ENCODE measurements at regions not wholly inside any gene's neighbourhood (a gene's known extent, or its start where the extent isn't known, plus 50 kb on each side); places are given as distances from the start of the nearest gene placed in this dataset.

- ATAC-seq (no peak), DNase-seq (ENCODE audit: low spot score) (no peak)
- Histone ChIP-seq H3K9me2 (ENCODE audit: insufficient read depth) (no peaks in the 10 kb centered on the region), H3K27me3 (ENCODE audit: insufficient read depth) (no peaks in the 10 kb centered on the region), H3K79me2 (replicated peaks; ENCODE audit: insufficient read depth) (no peaks in the 10 kb centered on the region), H3K4me1 (ENCODE audit: insufficient read depth) (no peaks in the 10 kb centered on the region), H3K36me3 (ENCODE audit: insufficient read depth) (no peaks in the 10 kb centered on the region), H3F3A (replicated peaks; ENCODE audit: low read depth) (no peaks in the 10 kb centered on the region), H4K20me1 (replicated peaks; ENCODE audit: insufficient read depth) (no peaks in the 10 kb centered on the region), H3K4me3 (no peak overlapping the region), H2AFZ (no peak overlapping the region), H3K27ac (ENCODE audit: low read depth) (no peak overlapping the region), H3K4me2 (no peak overlapping the region)
- H3K9me3 Mint-ChIP-seq, result no peaks in the 10 kb centered on the region; the same call in 2 of the 3 replicates
- H3K27me3 Mint-ChIP-seq (ENCODE audit: insufficient read depth, low read depth, poor library complexity), result peaks cover 3% of the 10 kb centered on the region
- H3K27ac Mint-ChIP-seq, result no peak overlapping the region
- H3K4me3 Mint-ChIP-seq, result no peak overlapping the region
- no peaks in the 10 kb centered on the region for H3K4me1 Mint-ChIP-seq
- no peaks in the 10 kb centered on the region for H3K36me3 Mint-ChIP-seq (ENCODE audit: low read depth)
- TF ChIP-seq CTCF (conservative IDR thresholded peaks at IDR 0.05; ENCODE audit: low read depth in 2 of 2) (no peak), ZNF331 (CRISPR knock-in tag; IDR thresholded peaks at IDR 0.05; ENCODE audit: low read depth) (no peak), EZH2phosphoT487 (IDR thresholded peaks at IDR 0.05; ENCODE audit: unreplicated experiment) (no peak), ZNF114 (CRISPR knock-in tag; IDR thresholded peaks at IDR 0.05) (no peak), JUNB (IDR thresholded peaks at IDR 0.05; ENCODE audit: unreplicated experiment) (no peak), EZH2 (IDR thresholded peaks at IDR 0.05; ENCODE audit: low read depth, unreplicated experiment) (no peak), CREB1 (CRISPR knock-in tag; IDR thresholded peaks at IDR 0.05; ENCODE audit: low read depth) (no peak), NANOG (IDR thresholded peaks at IDR 0.05; ENCODE audit: borderline replicate concordance) (no peak), STAT1 (IDR thresholded peaks at IDR 0.05; ENCODE audit: unreplicated experiment) (no peak), POLR2AphosphoS5 (IDR thresholded peaks at IDR 0.05; ENCODE audit: low read depth) (no peak)
- TF ChIP-seq, protein P1, sequence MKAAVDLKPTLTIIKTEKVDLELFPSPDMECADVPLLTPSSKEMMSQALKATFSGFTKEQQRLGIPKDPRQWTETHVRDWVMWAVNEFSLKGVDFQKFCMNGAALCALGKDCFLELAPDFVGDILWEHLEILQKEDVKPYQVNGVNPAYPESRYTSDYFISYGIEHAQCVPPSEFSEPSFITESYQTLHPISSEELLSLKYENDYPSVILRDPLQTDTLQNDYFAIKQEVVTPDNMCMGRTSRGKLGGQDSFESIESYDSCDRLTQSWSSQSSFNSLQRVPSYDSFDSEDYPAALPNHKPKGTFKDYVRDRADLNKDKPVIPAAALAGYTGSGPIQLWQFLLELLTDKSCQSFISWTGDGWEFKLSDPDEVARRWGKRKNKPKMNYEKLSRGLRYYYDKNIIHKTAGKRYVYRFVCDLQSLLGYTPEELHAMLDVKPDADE (IDR thresholded peaks at IDR 0.05), result no peak
- TF ChIP-seq, protein P2, sequence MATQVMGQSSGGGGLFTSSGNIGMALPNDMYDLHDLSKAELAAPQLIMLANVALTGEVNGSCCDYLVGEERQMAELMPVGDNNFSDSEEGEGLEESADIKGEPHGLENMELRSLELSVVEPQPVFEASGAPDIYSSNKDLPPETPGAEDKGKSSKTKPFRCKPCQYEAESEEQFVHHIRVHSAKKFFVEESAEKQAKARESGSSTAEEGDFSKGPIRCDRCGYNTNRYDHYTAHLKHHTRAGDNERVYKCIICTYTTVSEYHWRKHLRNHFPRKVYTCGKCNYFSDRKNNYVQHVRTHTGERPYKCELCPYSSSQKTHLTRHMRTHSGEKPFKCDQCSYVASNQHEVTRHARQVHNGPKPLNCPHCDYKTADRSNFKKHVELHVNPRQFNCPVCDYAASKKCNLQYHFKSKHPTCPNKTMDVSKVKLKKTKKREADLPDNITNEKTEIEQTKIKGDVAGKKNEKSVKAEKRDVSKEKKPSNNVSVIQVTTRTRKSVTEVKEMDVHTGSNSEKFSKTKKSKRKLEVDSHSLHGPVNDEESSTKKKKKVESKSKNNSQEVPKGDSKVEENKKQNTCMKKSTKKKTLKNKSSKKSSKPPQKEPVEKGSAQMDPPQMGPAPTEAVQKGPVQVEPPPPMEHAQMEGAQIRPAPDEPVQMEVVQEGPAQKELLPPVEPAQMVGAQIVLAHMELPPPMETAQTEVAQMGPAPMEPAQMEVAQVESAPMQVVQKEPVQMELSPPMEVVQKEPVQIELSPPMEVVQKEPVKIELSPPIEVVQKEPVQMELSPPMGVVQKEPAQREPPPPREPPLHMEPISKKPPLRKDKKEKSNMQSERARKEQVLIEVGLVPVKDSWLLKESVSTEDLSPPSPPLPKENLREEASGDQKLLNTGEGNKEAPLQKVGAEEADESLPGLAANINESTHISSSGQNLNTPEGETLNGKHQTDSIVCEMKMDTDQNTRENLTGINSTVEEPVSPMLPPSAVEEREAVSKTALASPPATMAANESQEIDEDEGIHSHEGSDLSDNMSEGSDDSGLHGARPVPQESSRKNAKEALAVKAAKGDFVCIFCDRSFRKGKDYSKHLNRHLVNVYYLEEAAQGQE (IDR thresholded peaks at IDR 0.05; ENCODE audit: unreplicated experiment), result no peak
- TF ChIP-seq, protein P3, sequence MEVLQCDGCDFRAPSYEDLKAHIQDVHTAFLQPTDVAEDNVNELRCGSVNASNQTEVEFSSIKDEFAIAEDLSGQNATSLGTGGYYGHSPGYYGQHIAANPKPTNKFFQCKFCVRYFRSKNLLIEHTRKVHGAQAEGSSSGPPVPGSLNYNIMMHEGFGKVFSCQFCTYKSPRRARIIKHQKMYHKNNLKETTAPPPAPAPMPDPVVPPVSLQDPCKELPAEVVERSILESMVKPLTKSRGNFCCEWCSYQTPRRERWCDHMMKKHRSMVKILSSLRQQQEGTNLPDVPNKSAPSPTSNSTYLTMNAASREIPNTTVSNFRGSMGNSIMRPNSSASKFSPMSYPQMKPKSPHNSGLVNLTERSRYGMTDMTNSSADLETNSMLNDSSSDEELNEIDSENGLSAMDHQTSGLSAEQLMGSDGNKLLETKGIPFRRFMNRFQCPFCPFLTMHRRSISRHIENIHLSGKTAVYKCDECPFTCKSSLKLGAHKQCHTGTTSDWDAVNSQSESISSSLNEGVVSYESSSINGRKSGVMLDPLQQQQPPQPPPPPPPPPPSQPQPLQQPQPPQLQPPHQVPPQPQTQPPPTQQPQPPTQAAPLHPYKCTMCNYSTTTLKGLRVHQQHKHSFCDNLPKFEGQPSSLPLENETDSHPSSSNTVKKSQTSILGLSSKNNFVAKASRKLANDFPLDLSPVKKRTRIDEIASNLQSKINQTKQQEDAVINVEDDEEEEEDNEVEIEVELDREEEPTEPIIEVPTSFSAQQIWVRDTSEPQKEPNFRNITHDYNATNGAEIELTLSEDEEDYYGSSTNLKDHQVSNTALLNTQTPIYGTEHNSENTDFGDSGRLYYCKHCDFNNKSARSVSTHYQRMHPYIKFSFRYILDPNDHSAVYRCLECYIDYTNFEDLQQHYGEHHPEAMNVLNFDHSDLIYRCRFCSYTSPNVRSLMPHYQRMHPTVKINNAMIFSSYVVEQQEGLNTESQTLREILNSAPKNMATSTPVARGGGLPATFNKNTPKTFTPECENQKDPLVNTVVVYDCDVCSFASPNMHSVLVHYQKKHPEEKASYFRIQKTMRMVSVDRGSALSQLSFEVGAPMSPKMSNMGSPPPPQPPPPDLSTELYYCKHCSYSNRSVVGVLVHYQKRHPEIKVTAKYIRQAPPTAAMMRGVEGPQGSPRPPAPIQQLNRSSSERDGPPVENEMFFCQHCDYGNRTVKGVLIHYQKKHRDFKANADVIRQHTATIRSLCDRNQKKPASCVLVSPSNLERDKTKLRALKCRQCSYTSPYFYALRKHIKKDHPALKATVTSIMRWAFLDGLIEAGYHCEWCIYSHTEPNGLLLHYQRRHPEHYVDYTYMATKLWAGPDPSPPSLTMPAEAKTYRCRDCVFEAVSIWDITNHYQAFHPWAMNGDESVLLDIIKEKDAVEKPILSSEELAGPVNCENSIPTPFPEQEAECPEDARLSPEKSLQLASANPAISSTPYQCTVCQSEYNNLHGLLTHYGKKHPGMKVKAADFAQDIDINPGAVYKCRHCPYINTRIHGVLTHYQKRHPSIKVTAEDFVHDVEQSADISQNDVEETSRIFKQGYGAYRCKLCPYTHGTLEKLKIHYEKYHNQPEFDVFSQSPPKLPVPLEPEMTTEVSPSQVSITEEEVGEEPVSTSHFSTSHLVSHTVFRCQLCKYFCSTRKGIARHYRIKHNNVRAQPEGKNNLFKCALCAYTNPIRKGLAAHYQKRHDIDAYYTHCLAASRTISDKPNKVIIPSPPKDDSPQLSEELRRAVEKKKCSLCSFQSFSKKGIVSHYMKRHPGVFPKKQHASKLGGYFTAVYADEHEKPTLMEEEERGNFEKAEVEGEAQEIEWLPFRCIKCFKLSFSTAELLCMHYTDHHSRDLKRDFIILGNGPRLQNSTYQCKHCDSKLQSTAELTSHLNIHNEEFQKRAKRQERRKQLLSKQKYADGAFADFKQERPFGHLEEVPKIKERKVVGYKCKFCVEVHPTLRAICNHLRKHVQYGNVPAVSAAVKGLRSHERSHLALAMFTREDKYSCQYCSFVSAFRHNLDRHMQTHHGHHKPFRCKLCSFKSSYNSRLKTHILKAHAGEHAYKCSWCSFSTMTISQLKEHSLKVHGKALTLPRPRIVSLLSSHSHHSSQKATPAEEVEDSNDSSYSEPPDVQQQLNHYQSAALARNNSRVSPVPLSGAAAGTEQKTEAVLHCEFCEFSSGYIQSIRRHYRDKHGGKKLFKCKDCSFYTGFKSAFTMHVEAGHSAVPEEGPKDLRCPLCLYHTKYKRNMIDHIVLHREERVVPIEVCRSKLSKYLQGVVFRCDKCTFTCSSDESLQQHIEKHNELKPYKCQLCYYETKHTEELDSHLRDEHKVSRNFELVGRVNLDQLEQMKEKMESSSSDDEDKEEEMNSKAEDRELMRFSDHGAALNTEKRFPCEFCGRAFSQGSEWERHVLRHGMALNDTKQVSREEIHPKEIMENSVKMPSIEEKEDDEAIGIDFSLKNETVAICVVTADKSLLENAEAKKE (CRISPR knock-in tag; IDR thresholded peaks at IDR 0.05), result no peak
Measured at GRCh38 chr10:29372920-29373319, 84.0 kb downstream of the LYZL1 start.
